GM12872 (cell line): ENCODE measurements at regions not wholly inside any gene's neighbourhood (a gene's known extent, or its start where the extent isn't known, plus 50 kb on each side); places are given as distances from the start of the nearest gene placed in this dataset.

Experiments used
- CTCF ChIP-seq: IDR thresholded peaks from 3 replicates; pipeline ENCODE4 v1.5.1; 2011; ENCODE audit warnings: low read depth, mild to moderate bottlenecking, low read length, moderate library complexity; ENCODE audit not compliant: insufficient read depth

- TF ChIP-seq CTCF, result no peak
Measured at GRCh38 chr5:163172540-163173338, 264.7 kb upstream of the CCNG1 start.

GRCh38 chr5:163177971-163178370, 259.4 kb upstream of the CCNG1 start:
- TF ChIP-seq CTCF, result no peak

GRCh38 chr5:163185315-163185714, 252.1 kb upstream of the CCNG1 start:
- TF ChIP-seq CTCF, result no peak

GRCh38 chr5:163189023-163189553, 248.3 kb upstream of the CCNG1 start:
- no peak for TF ChIP-seq CTCF

GRCh38 chr5:163190283-163190682, 247.1 kb upstream of the CCNG1 start:
- TF ChIP-seq CTCF, result no peak

GRCh38 chr5:163190784-163191183, 246.6 kb upstream of the CCNG1 start:
- TF ChIP-seq CTCF, result no peak

- no peak for TF ChIP-seq CTCF
Measured at GRCh38 chr5:163193886-163194285, 243.5 kb upstream of the CCNG1 start.
